SU-DHL-6 (cell line): ENCODE measurements at regions not wholly inside any gene's neighbourhood (a gene's known extent, or its start where the extent isn't known, plus 50 kb on each side); places are given as distances from the start of the nearest gene placed in this dataset.

ENCODE experiments used
- H2AFZ ChIP-seq: fragments of 200-600 bp; sonication (generic); 2 replicates; pipeline ENCODE4 v1.6.1; 2014; ENCODE audit warnings: low read depth, mild to moderate bottlenecking, moderate library complexity, mixed read lengths, antibody characterized with exemption, low read length; ENCODE audit not compliant: severe bottlenecking
- H3F3A ChIP-seq: fragments of 200-600 bp; shearing (Covaris generic); 2 replicates; pipeline ENCODE4 v1.6.0; 2016; ENCODE audit warnings: antibody characterized with exemption, mild to moderate bottlenecking; ENCODE audit not compliant: insufficient read depth
- H3K27ac ChIP-seq: fragments of 200-600 bp; sonication (generic); 2 replicates; pipeline ENCODE4 v1.5.1; 2016; ENCODE audit warnings: low read depth, mild to moderate bottlenecking, low read length, moderate library complexity, mixed read lengths
- H3K27me3 ChIP-seq: fragments of 200-600 bp; sonication (generic), shearing (Covaris generic); 2 replicates; pipeline ENCODE4 v1.6.0; 2014; ENCODE audit warnings: mild to moderate bottlenecking, low read length
- H3K36me3 ChIP-seq: fragments of 200-600 bp; sonication (generic); 2 replicates; pipeline ENCODE4 v1.6.1; 2014; ENCODE audit warnings: mild to moderate bottlenecking, low read length, mixed read lengths
- H3K4me2 ChIP-seq: fragments of 300-600, 200-600 bp; shearing (Covaris generic), sonication (generic); 2 replicates; pipeline ENCODE4 v1.6.0; 2014; ENCODE audit warnings: low read length, low read depth, mild to moderate bottlenecking; ENCODE audit not compliant: poor library complexity, severe bottlenecking
- H3K4me3 ChIP-seq: fragments of 200-600 bp; sonication (generic); 2 replicates; pipeline ENCODE4 v1.5.1; 2014; ENCODE audit warnings: antibody characterized with exemption, low read length, mild to moderate bottlenecking, mixed read lengths; ENCODE audit not compliant: insufficient read depth, poor library complexity, severe bottlenecking
- H3K79me2 ChIP-seq: fragments of 200-600 bp; sonication (generic); 2 replicates; pipeline ENCODE4 v1.6.1; 2014; ENCODE audit warnings: mild to moderate bottlenecking, low read length, moderate library complexity; ENCODE audit not compliant: insufficient read depth
- H3K9ac ChIP-seq: fragments of 200-600 bp; sonication (generic); 2 replicates; pipeline ENCODE4 v1.7.0; 2014; ENCODE audit warnings: mild to moderate bottlenecking, low read length
- H3K9me2 ChIP-seq: fragments of 200-600 bp; sonication (generic); replicated peaks from 2 replicates; pipeline ENCODE4 v1.6.1; 2014; ENCODE audit warnings: low read length; ENCODE audit not compliant: insufficient read depth
- H3K9me3 ChIP-seq: fragments of 200-600 bp; sonication (generic); 2 replicates; pipeline ENCODE4 v1.6.1; 2014; ENCODE audit warnings: low read length, mixed read lengths; ENCODE audit not compliant: insufficient read depth
- H4K20me1 ChIP-seq: fragments of 200-600 bp; sonication (generic); 2 replicates; pipeline ENCODE4 v1.6.1; 2014; ENCODE audit warnings: low read depth, mild to moderate bottlenecking, antibody characterized with exemption, low read length, moderate library complexity, mixed read lengths
- EZH2phosphoT487 ChIP-seq: fragments of 200-600 bp; sonication (generic), shearing (Covaris generic); conservative IDR thresholded peaks from 2 replicates; pipeline ENCODE4 v1.6.1; 2018; ENCODE audit warnings: mild to moderate bottlenecking, antibody characterized with exemption, low read length, moderate library complexity, mixed read lengths
- TF ChIP-seq, protein P1 (sequence below): fragments of 200-600 bp; sonication (generic); IDR thresholded peaks from one replicate; pipeline ENCODE4 v1.5.1; 2017; ENCODE audit warnings: antibody characterized with exemption, mild to moderate bottlenecking, low read length, moderate library complexity; ENCODE audit not compliant: insufficient read depth, poor library complexity, severe bottlenecking

DNA sequence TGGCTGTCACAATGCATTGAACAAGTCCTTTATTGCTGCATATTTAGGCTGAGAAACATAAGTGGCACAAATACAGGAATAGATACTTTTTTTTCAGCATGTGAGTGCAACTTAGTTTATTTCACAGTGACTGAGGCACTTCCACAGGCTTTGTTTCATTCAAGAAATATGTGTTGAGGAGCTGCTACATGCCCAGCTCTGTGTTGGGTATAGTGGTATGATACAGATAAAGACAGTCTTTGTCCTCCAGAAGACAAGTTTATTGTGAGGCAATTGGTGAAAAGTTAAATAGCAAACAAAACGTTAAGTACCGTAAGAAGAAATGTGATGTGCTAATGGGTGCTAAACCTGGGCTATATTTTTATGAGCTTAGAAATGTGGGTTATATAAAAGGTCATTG, 186.4 kb downstream of the SPRY1 start:
- H3K4me3 ChIP-seq: no peak overlapping the region
- no peak overlapping the region for H3K9ac ChIP-seq
- H3K4me2 ChIP-seq: no peak overlapping the region
- H3K27me3 ChIP-seq: no peaks in the 10 kb centered on the region
- no peaks in the 10 kb centered on the region for H3K9me2 ChIP-seq
- no peaks in the 10 kb centered on the region for H3F3A ChIP-seq
- H2AFZ ChIP-seq: no peak overlapping the region
- H3K27ac ChIP-seq: no peak overlapping the region
- H3K79me2 ChIP-seq: no peaks in the 10 kb centered on the region
- no peaks in the 10 kb centered on the region for H3K36me3 ChIP-seq
- no peaks in the 10 kb centered on the region for H4K20me1 ChIP-seq
- no peaks in the 10 kb centered on the region for H3K9me3 ChIP-seq
- no peak for TF ChIP-seq EZH2phosphoT487
- TF ChIP-seq, protein P1, sequence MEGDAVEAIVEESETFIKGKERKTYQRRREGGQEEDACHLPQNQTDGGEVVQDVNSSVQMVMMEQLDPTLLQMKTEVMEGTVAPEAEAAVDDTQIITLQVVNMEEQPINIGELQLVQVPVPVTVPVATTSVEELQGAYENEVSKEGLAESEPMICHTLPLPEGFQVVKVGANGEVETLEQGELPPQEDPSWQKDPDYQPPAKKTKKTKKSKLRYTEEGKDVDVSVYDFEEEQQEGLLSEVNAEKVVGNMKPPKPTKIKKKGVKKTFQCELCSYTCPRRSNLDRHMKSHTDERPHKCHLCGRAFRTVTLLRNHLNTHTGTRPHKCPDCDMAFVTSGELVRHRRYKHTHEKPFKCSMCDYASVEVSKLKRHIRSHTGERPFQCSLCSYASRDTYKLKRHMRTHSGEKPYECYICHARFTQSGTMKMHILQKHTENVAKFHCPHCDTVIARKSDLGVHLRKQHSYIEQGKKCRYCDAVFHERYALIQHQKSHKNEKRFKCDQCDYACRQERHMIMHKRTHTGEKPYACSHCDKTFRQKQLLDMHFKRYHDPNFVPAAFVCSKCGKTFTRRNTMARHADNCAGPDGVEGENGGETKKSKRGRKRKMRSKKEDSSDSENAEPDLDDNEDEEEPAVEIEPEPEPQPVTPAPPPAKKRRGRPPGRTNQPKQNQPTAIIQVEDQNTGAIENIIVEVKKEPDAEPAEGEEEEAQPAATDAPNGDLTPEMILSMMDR: no peak

DNA sequence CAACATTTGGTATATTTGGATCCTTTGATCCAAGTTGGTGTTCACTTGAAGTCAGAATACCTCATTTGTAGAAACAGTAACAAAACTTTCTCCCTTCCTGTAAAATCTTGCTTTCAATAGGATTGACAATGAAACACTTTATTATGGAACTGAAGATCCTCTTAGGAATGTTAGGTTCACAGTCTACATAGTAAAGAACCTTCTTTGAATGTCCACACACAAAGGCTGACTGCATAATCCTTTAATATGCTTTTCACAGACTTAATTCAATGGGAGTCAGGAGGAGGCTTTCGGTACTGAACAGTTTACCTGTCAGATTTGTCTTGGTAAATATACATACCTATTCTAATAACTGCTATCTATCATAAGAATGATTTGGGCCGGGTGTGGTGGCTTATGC, 188.5 kb downstream of the SPRY1 start:
- Histone ChIP-seq H3K27ac (no peak overlapping the region), H3K4me2 (no peak overlapping the region), H3K4me3 (no peak overlapping the region), H3F3A (no peaks in the 10 kb centered on the region), H3K36me3 (no peaks in the 10 kb centered on the region), H2AFZ (no peak overlapping the region), H3K79me2 (no peaks in the 10 kb centered on the region), H3K9me3 (no peaks in the 10 kb centered on the region), H3K9me2 (no peaks in the 10 kb centered on the region), H3K27me3 (no peaks in the 10 kb centered on the region), H4K20me1 (no peaks in the 10 kb centered on the region), H3K9ac (no peak overlapping the region)
- no peak for TF ChIP-seq EZH2phosphoT487
- TF ChIP-seq, protein P1: no peak

DNA sequence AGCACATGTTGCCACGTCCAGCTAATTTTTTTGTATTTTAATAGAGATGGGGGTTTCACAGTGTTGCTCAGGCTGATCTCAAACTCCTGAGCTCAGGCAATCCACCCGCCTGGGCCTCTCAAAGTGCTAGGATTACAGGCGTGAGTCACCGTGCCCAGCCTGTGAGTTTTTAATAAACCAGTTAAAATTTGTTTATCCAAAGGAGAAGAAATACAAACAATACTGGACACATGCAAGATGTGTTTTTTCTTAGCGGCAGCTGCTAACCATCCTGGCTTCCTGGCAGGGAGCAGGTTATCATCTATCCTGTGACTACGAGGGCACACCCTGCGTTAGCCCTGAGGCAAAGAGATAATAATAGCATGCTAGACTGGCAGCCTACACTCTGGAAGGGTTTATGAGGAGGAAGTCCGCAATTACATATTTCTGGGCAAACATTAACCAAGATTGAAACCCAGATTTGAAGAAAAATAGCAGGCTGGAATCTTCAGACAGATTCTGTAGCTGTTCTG, 191.4 kb downstream of the SPRY1 start:
- no peaks in the 10 kb centered on the region for H3K79me2 ChIP-seq
- H3K4me3 ChIP-seq: no peak overlapping the region
- no peak for TF ChIP-seq EZH2phosphoT487
- TF ChIP-seq, protein P1: no peak
- H2AFZ ChIP-seq: no peak overlapping the region
- no peak overlapping the region for H3K4me2 ChIP-seq
- no peaks in the 10 kb centered on the region for H3K27me3 ChIP-seq
- no peaks in the 10 kb centered on the region for H3F3A ChIP-seq
- no peaks in the 10 kb centered on the region for H3K9me3 ChIP-seq
- H3K9ac ChIP-seq: no peak overlapping the region
- H3K9me2 ChIP-seq: no peaks in the 10 kb centered on the region
- no peaks in the 10 kb centered on the region for H3K36me3 ChIP-seq
- no peak overlapping the region for H3K27ac ChIP-seq
- no peaks in the 10 kb centered on the region for H4K20me1 ChIP-seq
